GM18861 (cell line): ENCODE measurements at regions not wholly inside any gene's neighbourhood (a gene's known extent, or its start where the extent isn't known, plus 50 kb on each side); places are given as distances from the start of the nearest gene placed in this dataset.

ENCODE experiments used
- ATAC-seq: cut with Tn5 transposase; IDR thresholded peaks from one replicate; pipeline ENCODE4 v1.9.1; 2021; ENCODE audit not compliant: unreplicated experiment

GRCh38 chr2:15874321-15874720 is 66.0 kb upstream of the MYCN start:
- ATAC-seq = no peak

DNA sequence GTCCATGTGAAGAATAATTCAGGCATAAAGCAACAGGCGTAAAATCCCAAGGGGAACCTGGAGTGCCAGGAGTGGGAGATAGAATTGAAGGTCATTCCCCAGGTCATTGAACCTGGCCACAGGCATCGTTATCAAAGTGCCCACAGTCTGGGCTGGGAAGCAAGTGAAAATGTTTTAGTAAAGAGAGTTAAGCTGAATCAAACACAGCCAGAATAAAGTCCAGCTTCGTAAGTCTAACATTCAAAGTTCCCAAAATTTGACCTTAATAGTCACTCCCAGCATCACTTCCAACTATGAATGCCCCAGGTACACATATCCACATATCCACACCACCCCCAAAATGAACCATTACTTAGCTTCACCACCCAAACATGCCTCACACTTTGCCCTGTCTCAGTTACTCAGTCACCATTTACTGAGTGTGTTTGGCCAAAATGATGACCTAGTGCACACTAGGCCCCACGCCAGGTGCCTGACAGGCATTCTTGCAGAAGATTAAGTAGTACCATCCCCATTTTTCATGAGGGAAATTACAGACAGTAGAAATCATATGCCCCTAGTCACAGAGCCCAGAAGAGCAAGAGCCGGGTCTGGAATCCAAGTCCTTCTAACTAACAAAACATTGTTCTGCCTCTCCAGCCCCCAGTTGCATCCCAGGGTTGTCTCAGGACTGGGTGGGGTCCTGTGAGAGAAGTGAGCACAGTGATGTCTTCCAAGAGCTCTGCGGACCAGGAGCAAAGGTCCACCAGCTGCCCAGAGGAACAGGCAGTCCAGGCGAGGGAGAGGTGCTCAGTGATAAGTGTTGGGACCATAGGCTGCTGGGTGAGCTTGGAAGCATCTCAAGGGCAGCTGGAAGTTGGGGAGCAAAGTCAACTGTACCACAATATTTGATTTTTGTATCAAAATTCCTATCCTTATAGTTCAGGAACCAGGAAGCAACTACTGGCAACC is 65.2 kb upstream of the MYCN start:
- no peak for ATAC-seq

GRCh38 chr2:15875969-15876705 is 64.2 kb upstream of the MYCN start:
- ATAC-seq = no peak

DNA sequence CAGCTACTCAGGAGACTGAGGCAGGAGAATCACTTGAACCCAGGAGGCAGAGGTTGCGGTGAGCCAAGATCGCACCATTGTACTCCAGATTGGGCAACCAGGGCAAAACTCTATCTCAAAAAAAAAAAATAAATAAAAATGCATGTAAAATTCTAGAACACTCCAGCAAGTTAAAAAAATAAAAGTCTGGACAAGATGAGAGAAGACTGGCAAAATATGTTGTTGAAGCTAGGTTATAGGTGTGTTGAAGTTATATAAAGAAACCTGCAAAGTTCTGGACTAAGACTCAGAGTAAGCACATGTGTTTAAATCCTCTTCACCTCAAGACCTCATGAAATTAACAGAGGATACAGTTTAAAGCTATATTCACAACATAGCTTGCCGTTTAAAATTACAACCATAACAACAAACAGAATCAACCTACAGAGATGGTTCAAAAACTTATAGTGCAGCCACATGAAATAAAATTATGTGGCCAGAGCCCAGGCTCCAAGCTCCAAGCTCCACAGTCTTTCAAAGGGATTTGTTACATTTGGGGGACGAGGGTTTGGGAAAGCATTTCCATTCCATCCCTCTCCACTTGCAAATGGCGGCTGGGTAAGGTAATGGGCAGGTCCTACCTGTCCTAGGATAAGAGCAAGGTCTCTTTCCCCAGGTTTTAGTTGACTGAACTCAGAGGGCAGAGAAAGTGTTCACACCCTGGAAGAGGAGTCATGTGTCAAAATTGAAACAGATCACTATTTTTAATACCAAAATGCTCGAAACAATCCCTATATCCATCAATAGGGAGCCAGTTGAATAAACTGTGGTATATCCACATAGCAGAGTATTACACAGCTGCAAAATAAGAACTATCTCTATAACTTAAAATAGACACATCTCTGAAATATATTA is 59.9 kb upstream of the MYCN start:
- no peak for ATAC-seq

DNA sequence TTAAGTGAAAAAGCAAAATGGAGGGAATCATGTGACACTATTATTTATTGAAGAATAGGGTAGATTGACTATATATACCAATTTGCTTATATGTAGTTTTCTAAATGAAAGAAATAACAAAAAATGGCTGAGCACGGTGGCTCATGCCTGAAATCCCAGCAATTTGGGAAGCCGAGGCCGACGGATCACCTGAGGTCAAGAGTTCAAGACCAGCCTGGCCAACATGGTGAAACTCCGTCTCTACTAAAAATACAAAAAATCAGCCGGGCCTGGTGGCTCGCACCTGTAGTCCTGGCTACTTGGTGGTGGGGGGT is 59.3 kb upstream of the MYCN start:
- ATAC-seq = no peak

- ATAC-seq = no peak
These were observed 58.7 kb upstream of the MYCN start for GRCh38 chr2:15881676-15882075.

- no peak for ATAC-seq
These were observed 57.4 kb upstream of the MYCN start for GRCh38 chr2:15882761-15883497.

- no peak for ATAC-seq
These were observed 56.7 kb upstream of the MYCN start for GRCh38 chr2:15883684-15884083.

- ATAC-seq = no peak
These were observed 55.6 kb upstream of the MYCN start for GRCh38 chr2:15884790-15885189.

GRCh38 chr2:15886231-15886630 is 54.1 kb upstream of the MYCN start:
- no peak for ATAC-seq

GRCh38 chr2:15889442-15890123 is 50.8 kb upstream of the MYCN start:
- ATAC-seq = no peak

GRCh38 chr2:15890124-15890754 is 50.1 kb upstream of the MYCN start:
- no peak for ATAC-seq
